Activated CD8-positive, alpha-beta T cell treated with anti-CD3 and anti-CD28 coated beads for 36 hours (primary cell): ENCODE measurements at regions not wholly inside any gene's neighbourhood (a gene's known extent, or its start where the extent isn't known, plus 50 kb on each side); places are given as distances from the start of the nearest gene placed in this dataset.

Source experiments
- ATAC-seq: fragments of 200-7000 bp; cut with Tn5 transposase; one replicate; pipeline ENCODE4 v1.10.0; 2021; ENCODE audit warnings: mild to moderate bottlenecking, moderate library complexity
- CTCF ChIA-PET: fragments of 350-600 bp; sonication (Branson Sonifier 250); formaldehyde crosslinking; loops from one replicate; lab custom pipeline; 2021; ENCODE audit warnings: antibody characterized with exemption; lab: Charles Lee
- POLR2A ChIA-PET: fragments of 350-600 bp; sonication (Branson Sonifier 250); formaldehyde crosslinking; loops from one replicate; lab custom pipeline; 2021; ENCODE audit warnings: antibody characterized with exemption; lab: Charles Lee
- DNase-seq: peaks from one replicate; pipeline ENCODE4 v3.0.0-alpha.2; 2020
- H3K27ac Mint-ChIP-seq: one replicate; pipeline ENCODE4 v1.8.0; 2021; ENCODE audit warnings: mild to moderate bottlenecking, mixed read lengths
- H3K27me3 Mint-ChIP-seq: one replicate; pipeline ENCODE4 v1.8.0; 2021; ENCODE audit warnings: mixed read lengths
- H3K36me3 Mint-ChIP-seq: one replicate; pipeline ENCODE4 v1.8.0; 2021; ENCODE audit warnings: low read depth, mixed read lengths
- H3K4me1 Mint-ChIP-seq: one replicate; pipeline ENCODE4 v1.8.0; 2021; ENCODE audit warnings: low read depth, mixed read lengths
- H3K4me3 Mint-ChIP-seq: one replicate; pipeline ENCODE4 v1.8.0; 2021; ENCODE audit warnings: mild to moderate bottlenecking, moderate library complexity, mixed read lengths
- H3K9me3 Mint-ChIP-seq: one replicate; pipeline ENCODE4 v1.8.0; 2021; ENCODE audit warnings: mixed read lengths
- CTCF ChIP-seq: fragments of 200-600 bp; IDR thresholded peaks from one replicate; pipeline ENCODE4 v1.8.0; 2022; ENCODE audit warnings: antibody characterized with exemption, mild to moderate bottlenecking
- intact Hi-C: fragments of 100-400 bp; cut with micrococcal nuclease; formaldehyde crosslinking; loops from one replicate; pipeline ENCODE4 v1.10.0; 2022

- CTCF ChIA-PET = interaction anchor here (1.6 kb wide), 1 partner anchor 43 kb away, joined by 3 read pairs; no protein-coding TSS in a partner anchor
- Mint-ChIP-seq H3K4me3 (no peak overlapping the region), H3K27me3 (peaks cover 12% of the 10 kb centered on the region), H3K4me1 (peaks cover 12% of the 10 kb centered on the region), H3K9me3 (no peaks in the 10 kb centered on the region), H3K27ac (no peak overlapping the region), H3K36me3 (no peaks in the 10 kb centered on the region)
- intact Hi-C loops = no loop called here
- no peak for DNase-seq
- POLR2A ChIA-PET = no interaction called here
- TF ChIP-seq CTCF = no peak
- ATAC-seq = no peak
These were observed 76.7 kb downstream of the C16orf95 start for GRCh38 chr16:87240211-87241136.

GRCh38 chr16:87241137-87241771 is 75.9 kb downstream of the C16orf95 start:
- ChIA-PET POLR2A (no interaction called here), CTCF (interaction anchor here (1.6 kb wide), 1 partner anchor 44 kb away, joined by 3 read pairs; no protein-coding TSS in a partner anchor)
- no peaks in the 10 kb centered on the region for H3K9me3 Mint-ChIP-seq
- no peak for DNase-seq
- peaks cover 7% of the 10 kb centered on the region for H3K27me3 Mint-ChIP-seq
- no peak overlapping the region for H3K4me3 Mint-ChIP-seq
- H3K36me3 Mint-ChIP-seq = no peaks in the 10 kb centered on the region
- no peak for ATAC-seq
- no peak for TF ChIP-seq CTCF
- H3K27ac Mint-ChIP-seq = no peak overlapping the region
- intact Hi-C loops = no loop called here
- peaks cover 4% of the 10 kb centered on the region for H3K4me1 Mint-ChIP-seq

- Mint-ChIP-seq H3K9me3 (no peaks in the 10 kb centered on the region), H3K36me3 (no peaks in the 10 kb centered on the region), H3K4me1 (peaks cover under 1% of the 10 kb centered on the region), H3K4me3 (no peak overlapping the region), H3K27ac (no peak overlapping the region), H3K27me3 (no peaks in the 10 kb centered on the region)
- intact Hi-C loops = no loop called here
- DNase-seq = no peak
- ChIA-PET CTCF (no interaction called here), POLR2A (no interaction called here)
- no peak for ATAC-seq
- TF ChIP-seq CTCF = no peak
These were observed 73.7 kb downstream of the C16orf95 start for GRCh38 chr16:87243478-87243877.

GRCh38 chr16:87244636-87245197 is 72.5 kb downstream of the C16orf95 start:
- no peak for TF ChIP-seq CTCF
- POLR2A ChIA-PET = no interaction called here
- DNase-seq = no peak
- CTCF ChIA-PET = no interaction called here
- intact Hi-C loops = no loop called here
- no peak for ATAC-seq
- peaks cover 7% of the 10 kb centered on the region for H3K4me1 Mint-ChIP-seq
- H3K4me3 Mint-ChIP-seq = no peak overlapping the region
- H3K27me3 Mint-ChIP-seq = no peaks in the 10 kb centered on the region
- H3K36me3 Mint-ChIP-seq = no peaks in the 10 kb centered on the region
- no peaks in the 10 kb centered on the region for H3K9me3 Mint-ChIP-seq
- H3K27ac Mint-ChIP-seq = no peak overlapping the region

GRCh38 chr16:87245511-87245910 is 71.7 kb downstream of the C16orf95 start:
- ATAC-seq (no peak), DNase-seq (no peak)
- H3K9me3 Mint-ChIP-seq = no peaks in the 10 kb centered on the region
- H3K27me3 Mint-ChIP-seq = no peaks in the 10 kb centered on the region
- H3K27ac Mint-ChIP-seq = no peak overlapping the region
- no peaks in the 10 kb centered on the region for H3K36me3 Mint-ChIP-seq
- intact Hi-C loops = no loop called here
- H3K4me3 Mint-ChIP-seq = no peak overlapping the region
- POLR2A ChIA-PET = no interaction called here
- CTCF ChIA-PET = interaction anchor here (1.2 kb wide), 2 partner anchors 33 to 43 kb away, joined by 3 to 4 read pairs; no protein-coding TSS in a partner anchor
- TF ChIP-seq CTCF = no peak
- peaks cover 7% of the 10 kb centered on the region for H3K4me1 Mint-ChIP-seq
